Erythroblast (primary cell): ENCODE measurements at regions not wholly inside any gene's neighbourhood (a gene's known extent, or its start where the extent isn't known, plus 50 kb on each side); places are given as distances from the start of the nearest gene placed in this dataset.

ENCODE experiments used
- GATA1 ChIP-seq: IDR thresholded peaks from 2 replicates; pipeline ENCODE4 v1.6.1; 2011; ENCODE audit warnings: low read depth, mild to moderate bottlenecking, control low read depth, low read length, moderate library complexity
- POLR2A ChIP-seq: IDR thresholded peaks from 2 replicates; pipeline ENCODE4 v1.6.1; 2011; ENCODE audit warnings: mild to moderate bottlenecking, low read length

GRCh38 chr5:29051509-29051908 lies 2013.1 kb upstream of the CDH9 start:
- no peak for TF ChIP-seq POLR2A
- TF ChIP-seq GATA1, result no peak
